ENCODE measurements at regions not wholly inside any gene's neighbourhood (a gene's known extent, or its start where the extent isn't known, plus 50 kb on each side); places are given as distances from the start of the nearest gene placed in this dataset.

GRCh38 chr5:125501396-125501795 lies 755.0 kb upstream of the ZNF608 start:
- Histone ChIP-seq H3K4me2 (ENCODE audit: low read length) (no peak overlapping the region), H3K79me2 (ENCODE audit: insufficient read depth, low read depth, low read length) (no peaks in the 10 kb centered on the region), H2AFZ (ENCODE audit: low read length) (no peak overlapping the region), H3K27ac (ENCODE audit: low read depth, low read length, poor library complexity, severe bottlenecking) (no peak overlapping the region), H3K9me3 (ENCODE audit: low read length) (no peaks in the 10 kb centered on the region), H3K36me3 (ENCODE audit: insufficient read depth, low read length) (no peaks in the 10 kb centered on the region), H3K4me1 (ENCODE audit: insufficient read depth, low read length, poor library complexity, severe bottlenecking) (no peaks in the 10 kb centered on the region), H3K4me3 (ENCODE audit: low read depth, low read length, poor library complexity, severe bottlenecking) (no peak overlapping the region), H3K9me2 (ENCODE audit: insufficient read depth, low read length) (no peaks in the 10 kb centered on the region), H4K20me1 (ENCODE audit: insufficient read depth, low read length) (no peaks in the 10 kb centered on the region)
- no peak for DNase-seq (ENCODE audit: low spot score)
- CTCF ChIA-PET (ENCODE audit: unreplicated experiment): no interaction called here
- no TSS peak for BruUV-seq (replicated peaks)
- intact Hi-C loops (cut with micrococcal nuclease; ENCODE audit: unreplicated experiment): no loop called here
- TF ChIP-seq EZH2phosphoT487 (IDR thresholded peaks at IDR 0.05; ENCODE audit: borderline replicate concordance, low read depth, low read length) (no peak), CTCF (conservative IDR thresholded peaks at IDR 0.05; ENCODE audit: low read length) (no peak)
- POLR2A ChIA-PET: no interaction called here

GRCh38 chr5:125503946-125504345 lies 757.5 kb upstream of the ZNF608 start:
- ChIA-PET POLR2A (no interaction called here), CTCF (ENCODE audit: unreplicated experiment) (no interaction called here)
- TF ChIP-seq CTCF (conservative IDR thresholded peaks at IDR 0.05; ENCODE audit: low read length): no peak
- TF ChIP-seq EZH2phosphoT487 (IDR thresholded peaks at IDR 0.05; ENCODE audit: borderline replicate concordance, low read depth, low read length): no peak
- Histone ChIP-seq H3K9me2 (ENCODE audit: insufficient read depth, low read length) (no peaks in the 10 kb centered on the region), H3K9me3 (ENCODE audit: low read length) (no peaks in the 10 kb centered on the region), H3K27ac (ENCODE audit: low read depth, low read length, poor library complexity, severe bottlenecking) (no peak overlapping the region), H3K36me3 (ENCODE audit: insufficient read depth, low read length) (no peaks in the 10 kb centered on the region), H4K20me1 (ENCODE audit: insufficient read depth, low read length) (no peaks in the 10 kb centered on the region), H3K4me3 (ENCODE audit: low read depth, low read length, poor library complexity, severe bottlenecking) (no peak overlapping the region), H2AFZ (ENCODE audit: low read length) (no peak overlapping the region), H3K79me2 (ENCODE audit: insufficient read depth, low read depth, low read length) (no peaks in the 10 kb centered on the region), H3K4me1 (ENCODE audit: insufficient read depth, low read length, poor library complexity, severe bottlenecking) (no peaks in the 10 kb centered on the region), H3K4me2 (ENCODE audit: low read length) (no peak overlapping the region)
- DNase-seq (ENCODE audit: low spot score): no peak
- no TSS peak for BruUV-seq (replicated peaks)
- intact Hi-C loops (cut with micrococcal nuclease; ENCODE audit: unreplicated experiment): no loop called here

GRCh38 chr5:125505115-125505514 lies 758.7 kb upstream of the ZNF608 start:
- no peak overlapping the region for H3K4me3 ChIP-seq (ENCODE audit: low read depth, low read length, poor library complexity, severe bottlenecking)
- intact Hi-C loops (cut with micrococcal nuclease; ENCODE audit: unreplicated experiment): no loop called here
- CTCF ChIA-PET (ENCODE audit: unreplicated experiment): no interaction called here
- H3K27ac ChIP-seq (ENCODE audit: low read depth, low read length, poor library complexity, severe bottlenecking): no peak overlapping the region
- no peaks in the 10 kb centered on the region for H3K9me2 ChIP-seq (ENCODE audit: insufficient read depth, low read length)
- POLR2A ChIA-PET: no interaction called here
- TF ChIP-seq CTCF (conservative IDR thresholded peaks at IDR 0.05; ENCODE audit: low read length) (no peak), EZH2phosphoT487 (IDR thresholded peaks at IDR 0.05; ENCODE audit: borderline replicate concordance, low read depth, low read length) (no peak)
- H4K20me1 ChIP-seq (ENCODE audit: insufficient read depth, low read length): no peaks in the 10 kb centered on the region
- H3K9me3 ChIP-seq (ENCODE audit: low read length): no peaks in the 10 kb centered on the region
- no peak overlapping the region for H3K4me2 ChIP-seq (ENCODE audit: low read length)
- DNase-seq (ENCODE audit: low spot score): no peak
- no TSS peak for BruUV-seq (replicated peaks)
- no peaks in the 10 kb centered on the region for H3K79me2 ChIP-seq (ENCODE audit: insufficient read depth, low read depth, low read length)
- H3K36me3 ChIP-seq (ENCODE audit: insufficient read depth, low read length): no peaks in the 10 kb centered on the region
- H2AFZ ChIP-seq (ENCODE audit: low read length): no peak overlapping the region
- no peaks in the 10 kb centered on the region for H3K4me1 ChIP-seq (ENCODE audit: insufficient read depth, low read length, poor library complexity, severe bottlenecking)
